ENCODE measurements at regions not wholly inside any gene's neighbourhood (a gene's known extent, or its start where the extent isn't known, plus 50 kb on each side); places are given as distances from the start of the nearest gene placed in this dataset.
"Not testable (repeated sequence)": the region's sequence is repeated elsewhere in the genome, so short reads cannot be mapped to it uniquely, and the experiment has no call there.

- no peak for DNase-seq (ENCODE audit: low spot score)
- in situ Hi-C loops (cut with MboI; ENCODE audit: low sequenced_read_pairs, unreplicated experiment), result no loop called here
- no peak for TF ChIP-seq CTCF (IDR thresholded peaks at IDR 0.05; ENCODE audit: borderline replicate concordance, control extremely low read depth, extremely low read depth, insufficient read depth, missing control alignments)
These were observed 2267.9 kb upstream of the RAG2 start for GRCh38 chr11:38865922-38866321.

- no peak for DNase-seq (ENCODE audit: low spot score)
- no peak for TF ChIP-seq CTCF (IDR thresholded peaks at IDR 0.05; ENCODE audit: borderline replicate concordance, control extremely low read depth, extremely low read depth, insufficient read depth, missing control alignments)
- in situ Hi-C loops (cut with MboI; ENCODE audit: low sequenced_read_pairs, unreplicated experiment), result no loop called here
These were observed 2245.0 kb upstream of the RAG2 start for GRCh38 chr11:38842991-38843390.

- DNase-seq (ENCODE audit: low spot score), result no peak
- TF ChIP-seq CTCF (IDR thresholded peaks at IDR 0.05; ENCODE audit: borderline replicate concordance, control extremely low read depth, extremely low read depth, insufficient read depth, missing control alignments), result no peak
- in situ Hi-C loops (cut with MboI; ENCODE audit: low sequenced_read_pairs, unreplicated experiment), result no loop called here
These were observed 2241.0 kb upstream of the RAG2 start for GRCh38 chr11:38839071-38839470.

- no peak for DNase-seq (ENCODE audit: low spot score)
- in situ Hi-C loops (cut with MboI; ENCODE audit: low sequenced_read_pairs, unreplicated experiment), result no loop called here
- TF ChIP-seq CTCF (IDR thresholded peaks at IDR 0.05; ENCODE audit: borderline replicate concordance, control extremely low read depth, extremely low read depth, insufficient read depth, missing control alignments), result no peak
These were observed 2237.9 kb upstream of the RAG2 start for GRCh38 chr11:38835966-38836365.

- no peak for DNase-seq (ENCODE audit: low spot score)
- in situ Hi-C loops (cut with MboI; ENCODE audit: low sequenced_read_pairs, unreplicated experiment), result no loop called here
- no peak for TF ChIP-seq CTCF (IDR thresholded peaks at IDR 0.05; ENCODE audit: borderline replicate concordance, control extremely low read depth, extremely low read depth, insufficient read depth, missing control alignments)
These were observed 2226.5 kb upstream of the RAG2 start for GRCh38 chr11:38824573-38824972.

- DNase-seq (ENCODE audit: low spot score); in situ Hi-C loops (cut with MboI; ENCODE audit: low sequenced_read_pairs, unreplicated experiment): not testable (repeated sequence)
These were observed 2223.8 kb upstream of the RAG2 start for GRCh38 chr11:38821786-38822185.

- no peak for DNase-seq (ENCODE audit: low spot score)
- in situ Hi-C loops (cut with MboI; ENCODE audit: low sequenced_read_pairs, unreplicated experiment), result no loop called here
- no peak for TF ChIP-seq CTCF (IDR thresholded peaks at IDR 0.05; ENCODE audit: borderline replicate concordance, control extremely low read depth, extremely low read depth, insufficient read depth, missing control alignments)
These were observed 2221.9 kb upstream of the RAG2 start for GRCh38 chr11:38819981-38820380.

Measured in GM13976 (cell line).